HG03432 (cell line): ENCODE measurements at regions not wholly inside any gene's neighbourhood (a gene's known extent, or its start where the extent isn't known, plus 50 kb on each side); places are given as distances from the start of the nearest gene placed in this dataset.

ENCODE experiments used
- ATAC-seq: cut with Tn5 transposase; IDR thresholded peaks from one replicate; pipeline ENCODE4 v1.9.1; 2021; ENCODE audit warnings: mild to moderate bottlenecking, moderate library complexity; ENCODE audit not compliant: unreplicated experiment

DNA sequence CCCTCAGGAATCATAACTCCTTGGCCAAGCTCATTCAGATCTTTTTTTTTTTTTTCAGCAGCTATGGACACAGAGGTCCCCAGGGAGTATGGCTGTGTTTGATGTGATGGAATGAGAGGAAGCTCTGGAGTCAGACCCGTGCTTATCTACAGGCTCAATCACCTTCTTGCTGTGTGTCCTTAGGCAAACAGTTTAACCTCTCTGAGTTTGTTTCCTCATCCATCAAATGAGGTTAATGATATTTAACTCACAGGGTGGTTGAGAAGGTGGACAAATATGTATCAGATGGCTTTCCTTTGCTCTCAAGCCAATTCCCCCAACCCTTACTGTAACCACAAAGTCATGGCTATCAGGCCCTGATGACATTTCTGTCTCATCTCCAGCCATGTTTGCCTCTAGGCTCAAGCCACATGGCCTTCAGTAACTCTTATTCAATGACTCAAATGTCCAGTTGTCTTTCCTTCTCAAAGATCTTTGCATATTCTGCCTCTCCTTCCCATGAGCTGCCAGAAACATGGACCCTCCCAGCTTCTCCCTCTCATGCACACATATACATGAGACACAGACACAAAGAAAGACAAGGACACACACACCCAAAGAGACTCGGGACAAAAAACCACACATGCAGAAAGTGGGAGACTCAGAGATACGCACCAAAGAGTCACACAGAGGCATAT lies 303.5 kb upstream of the KAZN start:
- ATAC-seq = no peak

- ATAC-seq = no peak
Measured at GRCh38 chr1:14296795-14297194, 301.7 kb upstream of the KAZN start.

DNA sequence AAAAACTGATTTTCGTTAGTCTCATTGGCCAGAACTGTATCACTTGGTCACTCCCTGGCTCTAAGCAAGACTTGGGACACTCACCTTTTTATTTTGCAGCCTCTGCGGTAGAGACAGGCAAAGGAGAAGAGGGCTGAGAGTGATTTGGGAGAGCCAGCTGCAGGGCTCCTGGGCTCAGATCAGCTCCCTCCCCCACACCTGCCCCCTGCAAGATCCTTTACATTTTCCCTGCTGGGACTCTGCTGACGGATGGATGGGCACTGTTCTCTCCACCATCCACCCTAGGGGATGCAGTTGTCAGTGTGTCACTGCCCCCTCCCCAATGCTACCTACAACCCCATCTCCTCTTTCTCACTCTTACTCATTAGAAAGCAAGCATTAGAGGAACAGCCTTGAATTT lies 301.1 kb upstream of the KAZN start:
- no peak for ATAC-seq

GRCh38 chr1:14298806-14299205 lies 299.7 kb upstream of the KAZN start:
- ATAC-seq = no peak

- ATAC-seq = no peak
Measured at GRCh38 chr1:14300991-14301703, 297.3 kb upstream of the KAZN start.

DNA sequence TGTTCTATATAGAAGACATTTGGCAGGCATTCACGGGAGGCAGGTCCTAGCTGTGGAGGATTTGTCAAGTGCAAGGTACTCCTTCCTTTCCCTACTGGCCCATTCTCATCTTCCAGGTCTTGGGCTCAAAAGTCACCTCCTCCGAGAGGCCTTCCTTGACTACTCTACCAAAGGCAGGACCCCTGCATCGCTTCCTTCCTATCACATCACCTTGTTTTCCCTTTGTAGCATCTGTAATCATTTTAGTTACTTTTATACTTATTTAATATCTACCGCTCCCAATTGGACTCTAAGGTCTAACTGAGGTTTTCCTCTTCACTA lies 296.8 kb upstream of the KAZN start:
- ATAC-seq = no peak

GRCh38 chr1:14302025-14302424 lies 296.5 kb upstream of the KAZN start:
- ATAC-seq = no peak

GRCh38 chr1:14303011-14303410 lies 295.5 kb upstream of the KAZN start:
- ATAC-seq = no peak

- no peak for ATAC-seq
Measured at GRCh38 chr1:14304381-14304865, 294.1 kb upstream of the KAZN start.

DNA sequence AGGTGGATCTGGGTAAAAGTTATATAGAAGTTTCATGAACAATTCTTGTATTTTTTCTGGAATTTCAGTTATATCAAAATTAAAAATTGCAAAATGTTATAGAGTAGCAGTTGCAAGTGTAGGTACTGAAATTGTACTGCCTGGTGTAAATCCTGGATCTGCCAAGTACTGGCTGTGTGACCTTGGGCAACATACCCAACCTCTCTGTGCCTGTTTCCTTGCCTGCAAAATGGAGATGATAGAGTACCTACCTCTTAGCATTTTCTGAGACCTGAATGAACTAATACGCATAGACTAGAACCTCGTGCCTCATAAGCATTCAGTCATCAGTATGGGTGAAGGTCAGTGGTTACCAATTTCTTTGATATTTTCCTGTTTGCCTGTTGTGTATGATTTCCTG lies 290.0 kb upstream of the KAZN start:
- ATAC-seq = no peak

DNA sequence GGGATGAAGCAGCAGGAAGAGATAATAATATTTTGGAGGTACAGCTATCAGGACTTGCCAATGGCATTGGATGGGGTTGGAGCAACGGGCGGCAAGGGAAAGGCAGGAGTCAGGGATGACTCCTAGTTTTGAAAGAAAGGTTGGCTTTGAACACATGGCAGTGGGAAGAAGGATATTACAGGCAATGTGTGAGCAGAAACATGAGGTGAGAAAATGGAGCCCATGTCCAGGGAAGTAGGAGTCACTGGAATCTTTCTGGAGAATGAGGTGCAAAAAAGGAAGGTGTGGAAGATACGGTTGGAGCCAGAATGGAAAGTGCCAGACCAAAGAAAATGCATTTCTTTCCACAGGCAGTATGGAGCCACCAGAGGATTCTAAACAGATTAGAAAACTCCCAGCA lies 288.5 kb upstream of the KAZN start:
- no peak for ATAC-seq

- ATAC-seq = no peak
Measured at GRCh38 chr1:14310476-14310875, 288.0 kb upstream of the KAZN start.

- ATAC-seq = no peak
Measured at GRCh38 chr1:14313731-14314431, 284.6 kb upstream of the KAZN start.

DNA sequence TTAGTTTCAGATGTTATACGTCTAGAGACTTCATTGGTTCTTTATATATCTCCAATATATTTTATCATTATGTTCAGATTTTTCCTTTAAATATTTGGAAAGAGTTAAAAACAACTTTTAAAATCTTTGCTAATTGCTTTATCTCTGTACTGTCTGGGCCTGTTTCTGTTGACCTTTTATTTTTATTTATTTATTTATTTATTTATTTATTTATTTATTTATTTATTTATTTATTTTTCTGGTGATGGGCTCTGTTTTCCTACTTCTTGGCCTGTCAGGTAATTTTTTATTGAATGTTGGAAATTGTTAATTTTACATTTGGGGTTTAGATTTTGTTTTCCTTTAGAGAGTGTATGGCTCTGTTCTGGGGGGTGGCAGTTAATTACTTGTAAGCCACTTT lies 279.7 kb upstream of the KAZN start:
- ATAC-seq = no peak

DNA sequence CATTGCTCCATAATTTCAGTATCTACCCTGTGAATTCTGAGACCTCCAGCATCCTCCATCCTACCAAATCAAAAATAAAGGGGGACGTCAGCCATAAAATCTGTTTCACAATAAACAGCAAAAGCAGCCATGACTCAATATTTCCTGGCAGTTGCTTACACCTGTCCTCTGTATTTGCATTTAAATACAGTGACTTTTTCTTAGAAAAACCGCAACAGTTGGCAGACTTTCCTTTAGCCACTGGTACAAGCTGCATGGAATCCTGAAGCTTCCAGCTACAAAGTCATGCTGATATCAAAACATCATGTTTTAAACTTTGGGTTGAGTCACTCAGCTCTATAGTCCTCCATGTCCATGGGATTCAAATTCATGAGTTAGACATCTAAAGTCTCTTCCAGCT lies 278.0 kb upstream of the KAZN start:
- no peak for ATAC-seq

- no peak for ATAC-seq
Measured at GRCh38 chr1:14320986-14321385, 277.5 kb upstream of the KAZN start.

DNA sequence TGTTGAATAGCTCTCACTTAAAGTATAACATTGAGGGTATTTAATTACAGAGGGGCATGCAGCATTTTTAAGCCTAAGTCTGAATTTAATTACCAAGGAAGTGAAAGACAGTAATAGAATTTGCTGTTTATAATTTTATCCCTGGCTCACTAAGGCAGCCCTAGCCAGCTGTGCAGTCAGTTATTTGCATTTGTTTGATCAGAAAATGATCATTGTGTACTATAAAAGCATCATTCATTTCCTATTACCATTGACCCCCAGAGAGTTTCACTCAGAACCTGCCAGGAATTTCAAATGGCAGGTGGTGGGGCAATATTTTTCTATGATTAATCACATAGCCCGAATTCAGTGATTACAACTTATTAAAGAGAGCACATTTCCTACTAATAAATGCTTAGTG lies 277.1 kb upstream of the KAZN start:
- ATAC-seq = no peak

DNA sequence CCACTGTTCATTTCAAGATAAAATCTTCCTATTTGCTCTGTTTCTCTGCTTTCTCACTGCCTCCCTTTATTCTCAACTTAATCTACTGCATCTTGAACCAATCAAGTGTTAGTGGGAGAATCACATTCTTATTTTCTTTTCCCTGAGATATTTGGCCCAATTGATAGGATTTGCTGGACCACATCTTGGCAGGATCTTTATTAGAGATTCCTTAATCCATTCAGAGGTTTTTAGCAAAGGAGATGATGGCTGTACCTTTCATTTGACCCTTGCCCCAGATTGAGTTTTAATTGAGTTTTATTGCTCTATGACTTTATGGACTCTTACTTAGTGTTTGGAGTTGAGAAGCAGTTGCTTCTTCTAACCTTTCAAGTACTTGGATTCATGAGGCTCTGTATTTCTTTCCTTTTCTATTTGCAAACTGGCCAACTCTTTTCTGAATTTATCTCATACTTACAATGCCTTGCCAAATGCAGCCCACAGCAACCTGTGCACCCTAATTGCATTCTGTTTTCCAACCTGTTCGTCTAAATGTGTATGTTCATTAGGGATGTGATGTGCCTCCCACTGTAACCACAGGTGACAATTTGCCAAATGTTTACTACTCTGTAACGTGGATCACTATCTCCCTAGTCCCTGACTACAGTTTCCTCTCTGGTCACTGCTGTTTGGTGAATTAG lies 274.8 kb upstream of the KAZN start:
- ATAC-seq = no peak

DNA sequence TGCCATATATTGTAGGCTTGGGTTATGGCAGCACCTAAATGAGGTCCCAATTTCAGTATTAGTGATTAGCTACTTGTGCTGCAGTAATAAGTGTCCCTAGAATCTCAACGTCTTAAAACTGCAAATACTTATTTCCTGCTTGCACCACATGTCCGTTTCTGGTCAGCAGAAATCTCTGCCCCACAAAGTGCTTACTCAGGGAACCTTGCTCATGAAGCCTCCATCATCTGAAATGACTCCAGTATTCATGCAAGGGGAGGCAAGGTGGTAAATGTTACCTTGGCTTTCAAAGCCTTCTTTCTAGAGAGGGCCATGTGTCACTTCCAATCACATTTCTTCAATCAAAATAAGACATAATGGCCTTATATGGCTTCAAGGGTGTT lies 274.2 kb upstream of the KAZN start:
- ATAC-seq = no peak

DNA sequence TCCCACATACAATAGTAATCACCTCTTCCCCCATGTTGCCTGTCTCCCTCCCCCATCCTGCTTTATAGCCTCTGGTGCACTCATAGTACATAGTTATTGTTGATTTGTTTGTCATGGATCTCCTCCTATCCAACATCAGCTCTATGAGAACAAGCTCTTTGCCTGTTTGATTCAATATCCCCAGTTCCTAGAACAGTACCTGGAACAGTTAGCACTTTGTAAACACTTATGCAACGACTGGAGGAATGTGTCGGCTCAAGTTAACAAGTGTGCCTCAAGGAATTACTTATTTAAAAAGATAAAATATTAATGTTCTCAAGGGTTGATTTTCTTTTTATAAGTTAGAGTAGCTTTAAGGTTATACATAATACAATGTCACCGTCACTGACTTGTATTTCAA lies 271.6 kb upstream of the KAZN start:
- ATAC-seq = no peak

DNA sequence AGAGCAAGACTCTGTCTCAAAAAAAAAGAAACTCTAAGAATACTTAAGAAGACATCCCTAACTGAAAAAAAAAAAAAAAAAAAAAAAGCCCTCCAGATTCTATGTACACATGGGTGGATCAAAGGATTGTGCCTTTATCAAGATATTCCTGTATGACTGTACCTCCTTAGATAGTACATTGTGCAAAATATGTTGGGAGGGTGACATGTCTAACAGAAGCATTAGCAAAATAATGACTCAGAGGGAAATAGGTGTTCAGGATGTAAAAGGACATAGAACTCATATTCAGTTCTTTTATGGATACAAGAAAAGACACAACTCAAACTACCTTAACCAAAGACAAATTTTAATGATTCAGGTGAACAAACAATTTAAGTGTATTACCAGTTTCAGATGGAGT lies 269.8 kb upstream of the KAZN start:
- no peak for ATAC-seq

GRCh38 chr1:14332158-14332557 lies 266.3 kb upstream of the KAZN start:
- ATAC-seq = no peak
